ENCODE measurements at regions not wholly inside any gene's neighbourhood (a gene's known extent, or its start where the extent isn't known, plus 50 kb on each side); places are given as distances from the start of the nearest gene placed in this dataset.
"Not testable (repeated sequence)": the region's sequence is repeated elsewhere in the genome, so short reads cannot be mapped to it uniquely, and the experiment has no call there.

GRCh38 chr16:87161822-87162676 lies 155.1 kb downstream of the C16orf95 start:
- H3K4me3 Mint-ChIP-seq (ENCODE audit: unreplicated experiment), result no peak overlapping the region
- no peaks in the 10 kb centered on the region for H3K9me3 ChIP-seq (ENCODE audit: insufficient read depth, low read depth, low read length)
- no peak for DNase-seq (ENCODE audit: low read depth)
- H3K36me3 ChIP-seq (ENCODE audit: insufficient read depth, low read length), result no peaks in the 10 kb centered on the region
- peaks cover 3% of the 10 kb centered on the region for H3K9me3 Mint-ChIP-seq (ENCODE audit: unreplicated experiment)
- no peak overlapping the region for H2AFZ ChIP-seq (ENCODE audit: low read depth, low read length)
- H3K4me1 ChIP-seq (ENCODE audit: insufficient read depth, low read length), result peaks cover 7% of the 10 kb centered on the region
- no peak overlapping the region for H3K27ac Mint-ChIP-seq (ENCODE audit: unreplicated experiment)
- H3K27me3 Mint-ChIP-seq (ENCODE audit: low read depth, unreplicated experiment), result peaks cover 32% of the 10 kb centered on the region
- H3K36me3 Mint-ChIP-seq (ENCODE audit: low read depth, unreplicated experiment), result no peaks in the 10 kb centered on the region
- TF ChIP-seq EZH2 (IDR thresholded peaks at IDR 0.05; ENCODE audit: insufficient read depth, low read length), result no peak
- no peak for TF ChIP-seq CTCF (IDR thresholded peaks at IDR 0.05; ENCODE audit: insufficient read depth, low read depth, low read length)
- peaks cover 6% of the 10 kb centered on the region for H3K4me1 Mint-ChIP-seq (ENCODE audit: low read depth, unreplicated experiment)
- no peak overlapping the region for H3K4me2 ChIP-seq (ENCODE audit: low read length)
- no peak overlapping the region for H3K4me3 ChIP-seq (ENCODE audit: insufficient read depth, low read depth, low read length)
- H4K20me1 ChIP-seq (ENCODE audit: insufficient read depth, low read length), result no peaks in the 10 kb centered on the region
- H3K27me3 ChIP-seq (ENCODE audit: insufficient read depth, low read length), result peaks cover 4% of the 10 kb centered on the region
- no peak overlapping the region for H3K27ac ChIP-seq (ENCODE audit: low read depth, low read length)
- H3K9ac ChIP-seq (ENCODE audit: low read length), result no peak overlapping the region
- H3K79me2 ChIP-seq (ENCODE audit: insufficient read depth, low read length), result no peaks in the 10 kb centered on the region
- FAIRE-seq, result no peak

- H4K20me1 ChIP-seq (ENCODE audit: insufficient read depth, low read length); H3K4me1 ChIP-seq (ENCODE audit: insufficient read depth, low read length); DNase-seq (ENCODE audit: low read depth); H3K79me2 ChIP-seq (ENCODE audit: insufficient read depth, low read length); H3K4me3 ChIP-seq (ENCODE audit: insufficient read depth, low read depth, low read length); H3K4me3 Mint-ChIP-seq (ENCODE audit: unreplicated experiment); H3K9ac ChIP-seq (ENCODE audit: low read length); H3K9me3 Mint-ChIP-seq (ENCODE audit: unreplicated experiment); H3K9me3 ChIP-seq (ENCODE audit: insufficient read depth, low read depth, low read length); H3K36me3 ChIP-seq (ENCODE audit: insufficient read depth, low read length); H3K27me3 ChIP-seq (ENCODE audit: insufficient read depth, low read length); H3K27ac Mint-ChIP-seq (ENCODE audit: unreplicated experiment); H3K27ac ChIP-seq (ENCODE audit: low read depth, low read length); H3K36me3 Mint-ChIP-seq (ENCODE audit: low read depth, unreplicated experiment); H2AFZ ChIP-seq (ENCODE audit: low read depth, low read length); FAIRE-seq; H3K4me1 Mint-ChIP-seq (ENCODE audit: low read depth, unreplicated experiment); H3K4me2 ChIP-seq (ENCODE audit: low read length): not testable (repeated sequence)
- H3K27me3 Mint-ChIP-seq (ENCODE audit: low read depth, unreplicated experiment), result peaks cover 30% of the 10 kb centered on the region
These were observed 154.4 kb downstream of the C16orf95 start for GRCh38 chr16:87162799-87163198.

GRCh38 chr16:87163637-87164036 lies 153.6 kb downstream of the C16orf95 start:
- no peak overlapping the region for H3K4me3 ChIP-seq (ENCODE audit: insufficient read depth, low read depth, low read length)
- H3K9me3 ChIP-seq (ENCODE audit: insufficient read depth, low read depth, low read length), result no peaks in the 10 kb centered on the region
- peaks cover 3% of the 10 kb centered on the region for H3K9me3 Mint-ChIP-seq (ENCODE audit: unreplicated experiment)
- no peak overlapping the region for H3K9ac ChIP-seq (ENCODE audit: low read length)
- no peak overlapping the region for H3K4me2 ChIP-seq (ENCODE audit: low read length)
- H3K27ac ChIP-seq (ENCODE audit: low read depth, low read length), result no peak overlapping the region
- H3K36me3 ChIP-seq (ENCODE audit: insufficient read depth, low read length), result no peaks in the 10 kb centered on the region
- H3K27ac Mint-ChIP-seq (ENCODE audit: unreplicated experiment), result no peak overlapping the region
- H3K27me3 ChIP-seq (ENCODE audit: insufficient read depth, low read length), result peaks cover 4% of the 10 kb centered on the region
- H3K4me1 Mint-ChIP-seq (ENCODE audit: low read depth, unreplicated experiment), result peaks cover 6% of the 10 kb centered on the region
- H3K4me3 Mint-ChIP-seq (ENCODE audit: unreplicated experiment), result no peak overlapping the region
- peaks cover 7% of the 10 kb centered on the region for H3K4me1 ChIP-seq (ENCODE audit: insufficient read depth, low read length)
- H3K79me2 ChIP-seq (ENCODE audit: insufficient read depth, low read length), result no peaks in the 10 kb centered on the region
- peaks cover 28% of the 10 kb centered on the region for H3K27me3 Mint-ChIP-seq (ENCODE audit: low read depth, unreplicated experiment)
- H4K20me1 ChIP-seq (ENCODE audit: insufficient read depth, low read length), result no peaks in the 10 kb centered on the region
- H2AFZ ChIP-seq (ENCODE audit: low read depth, low read length), result no peak overlapping the region
- DNase-seq (ENCODE audit: low read depth) (no peak), FAIRE-seq (no peak)
- no peaks in the 10 kb centered on the region for H3K36me3 Mint-ChIP-seq (ENCODE audit: low read depth, unreplicated experiment)
- no peak for TF ChIP-seq CTCF (IDR thresholded peaks at IDR 0.05; ENCODE audit: insufficient read depth, low read depth, low read length)
- no peak for TF ChIP-seq EZH2 (IDR thresholded peaks at IDR 0.05; ENCODE audit: insufficient read depth, low read length)

All from astrocyte (in vitro differentiated cells and primary cell).